GM06990 (cell line): ENCODE measurements at regions not wholly inside any gene's neighbourhood (a gene's known extent, or its start where the extent isn't known, plus 50 kb on each side); places are given as distances from the start of the nearest gene placed in this dataset.

Experiments used
- DNase-seq: peaks from one replicate; pipeline ENCODE4 v3.0.0-alpha.2; 2011; ENCODE audit not compliant: insufficient read length; ENCODE audit errors: extremely low read depth
- H3K27me3 ChIP-seq: replicated peaks from 2 replicates; pipeline ENCODE4 v1.6.0; 2011; ENCODE audit warnings: low read length; ENCODE audit not compliant: control insufficient read depth, insufficient read depth
- H3K36me3 ChIP-seq: 2 replicates; pipeline ENCODE4 v1.5.1; 2011; ENCODE audit warnings: low read length; ENCODE audit not compliant: control insufficient read depth, insufficient read depth
- H3K4me3 ChIP-seq: replicated peaks from 2 replicates; pipeline ENCODE4 v1.5.1; 2011; ENCODE audit warnings: low read depth, mild to moderate bottlenecking, control low read depth, low read length
- CTCF ChIP-seq: IDR thresholded peaks from 2 replicates; pipeline ENCODE4 v1.5.1; 2011; ENCODE audit warnings: low read length, control low read depth, mild to moderate bottlenecking, inconsistent platforms; ENCODE audit not compliant: insufficient read depth, poor library complexity, severe bottlenecking

DNA sequence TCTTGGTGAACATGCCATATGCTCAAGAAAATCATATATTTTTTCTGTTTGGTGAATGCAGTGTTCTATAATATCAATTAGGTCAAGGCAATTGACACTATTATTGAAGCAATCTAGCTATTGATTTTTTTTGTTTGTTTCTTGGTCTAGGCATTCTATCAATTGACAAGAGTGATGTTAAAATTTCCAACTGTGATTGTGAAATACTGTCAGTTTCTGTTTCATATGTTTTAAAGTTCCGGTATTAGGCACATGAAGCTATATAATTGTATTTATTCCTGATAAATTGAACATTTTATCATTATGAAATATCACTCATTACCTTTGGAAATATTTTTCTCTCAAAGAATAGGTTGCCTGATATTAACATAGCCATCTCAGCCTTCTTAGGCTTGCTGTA, 653.4 kb downstream of the HDGFL1 start:
- no peak for DNase-seq
- Histone ChIP-seq H3K4me3 (no peak overlapping the region), H3K36me3 (no peaks in the 10 kb centered on the region), H3K27me3 (no peaks in the 10 kb centered on the region)
- TF ChIP-seq CTCF = no peak

- Histone ChIP-seq H3K27me3 (no peaks in the 10 kb centered on the region), H3K4me3 (no peak overlapping the region), H3K36me3 (no peaks in the 10 kb centered on the region)
- DNase-seq = peak; percentile 17
- no peak for TF ChIP-seq CTCF
These were observed 655.2 kb downstream of the HDGFL1 start for GRCh38 chr6:23224540-23224939.

GRCh38 chr6:23228439-23229024, 659.2 kb downstream of the HDGFL1 start:
- no peak overlapping the region for H3K4me3 ChIP-seq
- DNase-seq = no peak
- no peak for TF ChIP-seq CTCF
- H3K36me3 ChIP-seq = no peaks in the 10 kb centered on the region
- no peaks in the 10 kb centered on the region for H3K27me3 ChIP-seq

DNA sequence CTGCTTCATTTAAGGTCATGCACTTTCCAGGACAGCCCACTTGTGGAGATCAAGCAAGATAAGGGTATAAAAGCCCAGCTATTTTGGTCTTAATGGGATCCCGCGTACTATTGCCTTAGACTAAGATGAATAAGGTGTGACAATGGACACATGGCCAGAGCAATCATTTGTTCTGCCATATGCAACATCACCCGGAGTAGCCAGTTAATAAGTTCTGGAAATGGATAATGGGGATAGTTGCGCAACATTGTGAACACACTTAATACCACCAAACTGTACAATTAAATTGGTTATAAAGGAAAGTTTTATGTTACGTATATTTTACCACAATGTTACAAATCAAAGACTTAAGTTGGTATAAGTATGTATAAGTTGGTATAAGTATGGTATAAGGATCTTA, 674.5 kb downstream of the HDGFL1 start:
- H3K27me3 ChIP-seq = no peaks in the 10 kb centered on the region
- no peak for DNase-seq
- no peak overlapping the region for H3K4me3 ChIP-seq
- no peaks in the 10 kb centered on the region for H3K36me3 ChIP-seq
- no peak for TF ChIP-seq CTCF

DNA sequence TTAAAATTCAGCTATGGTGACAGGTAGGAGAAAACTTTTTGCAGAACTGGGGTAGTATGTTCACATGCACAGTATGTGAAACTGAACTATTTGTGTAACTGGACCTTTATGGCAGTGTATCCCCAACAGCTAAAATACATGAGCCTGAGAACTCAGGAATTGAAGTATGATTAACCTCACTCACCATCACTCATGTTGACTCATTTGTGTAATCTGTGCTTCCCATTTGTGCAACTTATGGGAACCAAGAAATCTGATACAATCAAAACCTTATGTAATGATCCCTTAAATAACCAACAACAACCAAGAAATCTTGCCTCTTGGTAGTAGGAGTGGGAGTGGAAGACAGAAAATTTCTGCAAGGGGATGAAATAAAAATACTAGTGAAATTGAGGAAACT, 674.9 kb downstream of the HDGFL1 start:
- no peak for TF ChIP-seq CTCF
- no peak overlapping the region for H3K4me3 ChIP-seq
- no peaks in the 10 kb centered on the region for H3K27me3 ChIP-seq
- H3K36me3 ChIP-seq = no peaks in the 10 kb centered on the region
- DNase-seq = no peak

GRCh38 chr6:23245572-23245971, 676.2 kb downstream of the HDGFL1 start:
- DNase-seq = no peak
- no peaks in the 10 kb centered on the region for H3K27me3 ChIP-seq
- H3K4me3 ChIP-seq = no peak overlapping the region
- no peak for TF ChIP-seq CTCF
- no peaks in the 10 kb centered on the region for H3K36me3 ChIP-seq
